IPS-15b (cell line): ENCODE measurements at regions not wholly inside any gene's neighbourhood (a gene's known extent, or its start where the extent isn't known, plus 50 kb on each side); places are given as distances from the start of the nearest gene placed in this dataset.

Source experiments
- H3K27me3 ChIP-seq: one replicate; pipeline ENCODE4 v1.6.1; 2013; ENCODE audit warnings: low read length; ENCODE audit not compliant: control insufficient read depth, insufficient read depth
- H3K36me3 ChIP-seq: one replicate; pipeline ENCODE4 v1.6.1; 2013; ENCODE audit warnings: low read length; ENCODE audit not compliant: control insufficient read depth, insufficient read depth
- H3K4me1 ChIP-seq: one replicate; pipeline ENCODE4 v1.6.1; 2013; ENCODE audit warnings: mild to moderate bottlenecking, low read length; ENCODE audit not compliant: control insufficient read depth, insufficient read depth
- H3K4me3 ChIP-seq: one replicate; pipeline ENCODE4 v1.5.1; 2013; ENCODE audit warnings: low read depth, low read length
- H3K9ac ChIP-seq: one replicate; pipeline ENCODE4 v1.6.1; 2013; ENCODE audit warnings: low read depth, mild to moderate bottlenecking, low read length
- H3K9me3 ChIP-seq: one replicate; pipeline ENCODE4 v1.6.1; 2013; ENCODE audit warnings: mild to moderate bottlenecking, low read length; ENCODE audit not compliant: control insufficient read depth, insufficient read depth

DNA sequence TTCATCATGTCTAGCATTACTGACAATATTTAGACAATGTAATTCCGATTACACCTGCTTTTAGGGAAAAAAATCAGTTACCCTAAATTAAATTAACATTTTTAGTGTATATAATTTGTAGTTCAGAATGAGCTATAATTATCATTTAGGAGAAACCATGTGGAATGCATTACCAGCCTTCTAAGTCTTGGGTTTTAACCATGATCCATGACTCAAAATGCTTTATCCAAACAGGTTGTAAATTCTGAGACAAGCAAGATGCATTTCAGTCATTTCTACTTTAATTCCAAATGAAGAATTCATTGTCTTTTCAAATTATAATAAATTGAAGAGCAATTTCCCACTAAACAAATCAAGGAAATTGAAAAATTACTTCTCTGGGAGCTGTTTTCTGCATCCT is 243.7 kb upstream of the LRIG1 start:
- Histone ChIP-seq H3K27me3 (no peaks in the 10 kb centered on the region), H3K9ac (no peak overlapping the region), H3K4me1 (no peaks in the 10 kb centered on the region), H3K4me3 (no peak overlapping the region), H3K9me3 (no peaks in the 10 kb centered on the region), H3K36me3 (no peaks in the 10 kb centered on the region)

DNA sequence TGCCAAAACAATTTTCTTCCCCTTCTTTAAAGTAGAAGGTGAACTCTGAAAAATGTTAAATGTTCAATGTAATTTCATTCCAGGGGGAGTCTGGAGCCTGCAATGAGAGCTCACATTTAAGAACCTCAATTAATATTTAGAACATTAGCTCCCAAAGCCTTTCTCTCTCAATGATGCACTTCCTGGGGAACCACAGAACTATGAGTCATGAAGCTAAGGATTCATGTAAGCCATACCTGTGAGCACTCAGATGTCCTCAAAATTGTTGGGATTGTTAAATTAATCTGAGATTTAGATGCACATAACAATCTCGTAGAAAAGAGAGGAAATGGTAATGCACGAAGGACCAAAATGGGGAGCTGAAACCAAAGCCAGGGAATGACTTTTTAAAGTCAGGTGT is 244.2 kb upstream of the LRIG1 start:
- Histone ChIP-seq H3K4me3 (no peak overlapping the region), H3K9me3 (no peaks in the 10 kb centered on the region), H3K36me3 (no peaks in the 10 kb centered on the region), H3K4me1 (no peaks in the 10 kb centered on the region), H3K27me3 (no peaks in the 10 kb centered on the region), H3K9ac (no peak overlapping the region)

GRCh38 chr3:66747261-66747660 is 246.4 kb upstream of the LRIG1 start:
- Histone ChIP-seq H3K9me3 (no peaks in the 10 kb centered on the region), H3K4me3 (no peak overlapping the region), H3K9ac (no peak overlapping the region), H3K27me3 (no peaks in the 10 kb centered on the region), H3K36me3 (no peaks in the 10 kb centered on the region), H3K4me1 (no peaks in the 10 kb centered on the region)

DNA sequence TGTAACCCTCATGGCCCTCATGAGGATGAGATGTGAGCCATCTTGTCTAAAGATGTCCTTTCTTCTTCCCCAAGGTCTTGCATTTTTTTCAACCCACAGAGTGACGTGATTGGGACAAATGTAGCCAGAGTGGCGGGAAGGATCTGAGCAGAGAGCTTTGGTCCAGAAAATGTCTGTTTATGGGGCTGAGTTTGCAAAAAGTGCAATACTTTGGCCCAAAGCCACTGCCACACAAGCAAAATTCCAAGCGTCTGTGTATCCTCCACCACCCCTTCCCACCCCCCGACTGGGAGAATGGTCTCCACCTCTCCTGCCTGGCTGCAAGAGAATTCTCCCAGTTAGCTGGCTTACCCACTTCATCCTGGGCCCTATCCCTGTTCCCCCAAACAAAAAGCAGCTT is 246.9 kb upstream of the LRIG1 start:
- H3K4me1 ChIP-seq = no peaks in the 10 kb centered on the region
- H3K9ac ChIP-seq = no peak overlapping the region
- H3K36me3 ChIP-seq = no peaks in the 10 kb centered on the region
- H3K9me3 ChIP-seq = no peaks in the 10 kb centered on the region
- H3K27me3 ChIP-seq = no peaks in the 10 kb centered on the region
- H3K4me3 ChIP-seq = no peak overlapping the region

DNA sequence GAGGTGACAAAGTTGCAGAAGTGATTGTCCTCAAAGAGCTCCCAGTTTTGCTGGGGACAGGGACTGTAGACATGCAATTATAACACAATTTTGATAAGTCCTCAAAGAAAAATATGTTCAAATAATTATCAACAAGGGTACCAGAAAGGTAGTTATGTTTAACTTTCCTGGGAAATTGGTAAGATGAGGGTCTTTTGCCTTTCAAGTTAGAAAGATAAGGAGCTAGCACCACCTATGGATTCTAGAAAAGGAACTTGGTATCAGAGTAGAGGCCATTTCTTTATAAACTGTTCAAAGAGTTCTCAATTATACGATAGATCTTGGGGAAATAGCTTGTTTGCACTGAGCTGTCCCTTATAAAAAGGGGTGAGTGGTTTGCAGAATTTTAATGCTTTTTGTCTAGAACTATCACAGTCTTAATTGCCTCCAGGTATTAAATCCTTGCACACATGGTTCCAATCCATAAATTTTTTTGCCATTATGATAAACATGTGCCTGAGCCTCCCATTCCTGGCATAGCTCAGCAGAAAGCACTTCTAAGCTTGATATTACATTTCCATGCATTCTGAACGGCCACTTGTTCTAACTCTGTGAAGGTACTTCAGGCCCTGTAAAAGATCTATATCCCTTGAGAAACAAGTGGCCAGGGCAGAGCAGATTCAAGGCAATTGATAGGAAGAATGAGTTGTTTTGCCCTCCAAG is 247.5 kb upstream of the LRIG1 start:
- Histone ChIP-seq H3K4me3 (no peak overlapping the region), H3K4me1 (no peaks in the 10 kb centered on the region), H3K9me3 (no peaks in the 10 kb centered on the region), H3K27me3 (no peaks in the 10 kb centered on the region), H3K9ac (no peak overlapping the region), H3K36me3 (no peaks in the 10 kb centered on the region)

DNA sequence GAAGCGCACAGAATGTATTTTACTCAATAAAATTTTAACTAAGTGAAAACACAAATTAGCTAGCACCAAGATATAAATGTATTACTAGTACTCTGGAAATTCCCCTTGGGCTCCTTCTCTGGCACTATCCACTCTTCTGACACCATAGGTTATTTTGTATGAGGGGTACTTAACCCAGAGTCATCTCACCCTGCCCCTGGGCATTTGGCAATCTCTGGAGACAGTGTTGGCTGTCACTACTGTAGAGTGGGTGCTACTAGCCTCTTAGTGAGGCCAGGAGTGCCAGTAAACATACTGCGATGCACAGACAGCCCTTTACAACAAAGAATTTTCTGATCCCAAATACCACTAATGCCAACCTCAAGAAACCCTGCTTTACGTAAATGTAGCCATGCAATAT is 246.3 kb upstream of the KBTBD8 start:
- H3K9me3 ChIP-seq = no peaks in the 10 kb centered on the region
- no peaks in the 10 kb centered on the region for H3K4me1 ChIP-seq
- no peak overlapping the region for H3K4me3 ChIP-seq
- no peaks in the 10 kb centered on the region for H3K27me3 ChIP-seq
- H3K36me3 ChIP-seq = no peaks in the 10 kb centered on the region
- no peak overlapping the region for H3K9ac ChIP-seq

GRCh38 chr3:66753670-66754069 is 244.4 kb upstream of the KBTBD8 start:
- no peaks in the 10 kb centered on the region for H3K9me3 ChIP-seq
- H3K4me3 ChIP-seq = no peak overlapping the region

GRCh38 chr3:66754613-66755012 is 243.5 kb upstream of the KBTBD8 start:
- no peaks in the 10 kb centered on the region for H3K36me3 ChIP-seq
- no peak overlapping the region for H3K9ac ChIP-seq
- H3K9me3 ChIP-seq = no peaks in the 10 kb centered on the region
- no peak overlapping the region for H3K4me3 ChIP-seq
- no peaks in the 10 kb centered on the region for H3K4me1 ChIP-seq
- H3K27me3 ChIP-seq = no peaks in the 10 kb centered on the region

More at GRCh38 chr3:66753670-66754069, 244.4 kb upstream of the KBTBD8 start:
- Histone ChIP-seq H3K9ac (no peak overlapping the region), H3K36me3 (no peaks in the 10 kb centered on the region), H3K27me3 (no peaks in the 10 kb centered on the region), H3K4me1 (no peaks in the 10 kb centered on the region)

DNA sequence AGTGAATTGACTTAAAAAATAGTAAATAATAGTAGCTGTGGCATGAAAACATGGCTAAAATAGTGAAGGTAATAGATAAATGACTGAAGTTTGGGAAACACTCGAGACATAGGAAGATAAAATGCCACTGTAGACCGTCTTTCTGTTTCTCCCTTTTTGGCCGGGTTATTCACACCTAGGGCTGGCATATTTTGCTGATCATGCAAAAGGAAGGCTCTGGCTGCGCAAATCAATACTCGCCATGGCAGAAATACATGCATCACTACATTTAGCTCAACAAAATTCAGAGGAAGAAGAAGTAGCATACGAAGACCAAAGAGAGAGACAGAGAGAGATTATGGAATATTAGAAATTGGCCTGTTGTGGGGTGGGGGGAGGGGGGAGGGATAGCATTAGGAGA is 242.2 kb upstream of the KBTBD8 start:
- H3K9me3 ChIP-seq = no peaks in the 10 kb centered on the region
- no peaks in the 10 kb centered on the region for H3K4me1 ChIP-seq
- H3K4me3 ChIP-seq = no peak overlapping the region
- H3K27me3 ChIP-seq = no peaks in the 10 kb centered on the region
- no peaks in the 10 kb centered on the region for H3K36me3 ChIP-seq
- H3K9ac ChIP-seq = no peak overlapping the region

DNA sequence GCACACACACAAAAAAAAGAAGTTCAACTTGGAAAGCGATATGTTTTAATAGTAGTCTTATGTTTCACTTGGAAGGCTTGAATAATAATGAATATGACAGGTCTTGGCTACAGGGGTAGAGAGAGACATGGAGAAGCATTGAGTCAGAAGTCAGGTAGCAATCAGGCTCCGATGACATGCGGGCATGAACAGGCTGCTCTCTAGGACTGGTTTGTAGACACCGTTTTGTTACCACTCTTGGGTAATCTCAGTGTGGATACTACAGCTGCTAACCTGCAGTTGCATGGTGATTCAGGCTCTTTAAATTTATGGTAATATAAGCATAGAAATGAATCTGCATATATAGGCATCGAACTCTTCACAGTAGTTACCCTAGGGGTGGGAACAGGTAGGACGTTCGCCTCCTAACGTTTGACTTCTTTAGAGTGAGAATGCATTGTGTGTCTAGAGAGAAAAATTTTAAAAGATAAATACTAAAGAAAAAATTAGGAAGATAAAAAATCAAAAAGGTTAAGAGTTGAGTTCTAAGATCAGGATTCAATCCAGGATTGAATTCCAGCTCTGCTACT is 241.6 kb upstream of the KBTBD8 start:
- Histone ChIP-seq H3K27me3 (no peaks in the 10 kb centered on the region), H3K9ac (no peak overlapping the region), H3K4me3 (no peak overlapping the region), H3K36me3 (no peaks in the 10 kb centered on the region), H3K4me1 (no peaks in the 10 kb centered on the region), H3K9me3 (no peaks in the 10 kb centered on the region)

GRCh38 chr3:66761093-66761780 is 236.9 kb upstream of the KBTBD8 start:
- no peak overlapping the region for H3K4me3 ChIP-seq
- no peaks in the 10 kb centered on the region for H3K9me3 ChIP-seq
- H3K27me3 ChIP-seq = no peaks in the 10 kb centered on the region
- no peak overlapping the region for H3K9ac ChIP-seq
- H3K36me3 ChIP-seq = no peaks in the 10 kb centered on the region
- H3K4me1 ChIP-seq = no peaks in the 10 kb centered on the region
